GM12864 (cell line): ENCODE measurements at regions not wholly inside any gene's neighbourhood (a gene's known extent, or its start where the extent isn't known, plus 50 kb on each side); places are given as distances from the start of the nearest gene placed in this dataset.
"Not testable (repeated sequence)": the region's sequence is repeated elsewhere in the genome, so short reads cannot be mapped to it uniquely, and the experiment has no call there.

Experiments used
- DNase-seq: peaks from one replicate; pipeline ENCODE4 v3.0.0-alpha.2; 2011; ENCODE audit warnings: low read depth
- H3K4me3 ChIP-seq: 2 replicates; pipeline ENCODE4 v1.5.1; 2011; ENCODE audit warnings: mild to moderate bottlenecking, low read depth, low read length, control low read depth
- TF ChIP-seq, protein P1 (sequence below): IDR thresholded peaks from 2 replicates; pipeline ENCODE4 v1.5.1; 2011; ENCODE audit warnings: low read depth, mild to moderate bottlenecking, moderate library complexity, low read length, control low read depth, inconsistent platforms; ENCODE audit errors: missing control alignments

DNA sequence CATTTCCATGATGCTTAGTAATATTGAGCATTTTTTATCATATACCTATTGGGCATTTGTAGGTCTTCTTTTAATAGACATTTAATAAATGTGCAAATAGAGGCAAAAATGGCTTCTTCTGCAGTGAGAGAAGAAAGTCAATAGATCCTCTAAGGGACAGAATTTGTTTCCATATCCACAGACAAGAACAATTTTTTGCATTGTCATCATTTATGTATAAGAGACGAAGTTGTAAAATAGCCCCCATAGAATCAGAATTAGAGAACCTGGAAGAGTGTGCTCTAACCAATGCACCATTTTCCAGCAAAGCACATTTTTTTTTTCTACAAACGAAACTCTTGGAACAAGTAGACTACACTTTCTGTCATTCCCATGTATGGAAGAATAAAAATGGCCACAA is 365.1 kb upstream of the PDE3A start:
- no peak for DNase-seq
- TF ChIP-seq, protein P1, sequence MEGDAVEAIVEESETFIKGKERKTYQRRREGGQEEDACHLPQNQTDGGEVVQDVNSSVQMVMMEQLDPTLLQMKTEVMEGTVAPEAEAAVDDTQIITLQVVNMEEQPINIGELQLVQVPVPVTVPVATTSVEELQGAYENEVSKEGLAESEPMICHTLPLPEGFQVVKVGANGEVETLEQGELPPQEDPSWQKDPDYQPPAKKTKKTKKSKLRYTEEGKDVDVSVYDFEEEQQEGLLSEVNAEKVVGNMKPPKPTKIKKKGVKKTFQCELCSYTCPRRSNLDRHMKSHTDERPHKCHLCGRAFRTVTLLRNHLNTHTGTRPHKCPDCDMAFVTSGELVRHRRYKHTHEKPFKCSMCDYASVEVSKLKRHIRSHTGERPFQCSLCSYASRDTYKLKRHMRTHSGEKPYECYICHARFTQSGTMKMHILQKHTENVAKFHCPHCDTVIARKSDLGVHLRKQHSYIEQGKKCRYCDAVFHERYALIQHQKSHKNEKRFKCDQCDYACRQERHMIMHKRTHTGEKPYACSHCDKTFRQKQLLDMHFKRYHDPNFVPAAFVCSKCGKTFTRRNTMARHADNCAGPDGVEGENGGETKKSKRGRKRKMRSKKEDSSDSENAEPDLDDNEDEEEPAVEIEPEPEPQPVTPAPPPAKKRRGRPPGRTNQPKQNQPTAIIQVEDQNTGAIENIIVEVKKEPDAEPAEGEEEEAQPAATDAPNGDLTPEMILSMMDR, result no peak
- no peak overlapping the region for H3K4me3 ChIP-seq

DNA sequence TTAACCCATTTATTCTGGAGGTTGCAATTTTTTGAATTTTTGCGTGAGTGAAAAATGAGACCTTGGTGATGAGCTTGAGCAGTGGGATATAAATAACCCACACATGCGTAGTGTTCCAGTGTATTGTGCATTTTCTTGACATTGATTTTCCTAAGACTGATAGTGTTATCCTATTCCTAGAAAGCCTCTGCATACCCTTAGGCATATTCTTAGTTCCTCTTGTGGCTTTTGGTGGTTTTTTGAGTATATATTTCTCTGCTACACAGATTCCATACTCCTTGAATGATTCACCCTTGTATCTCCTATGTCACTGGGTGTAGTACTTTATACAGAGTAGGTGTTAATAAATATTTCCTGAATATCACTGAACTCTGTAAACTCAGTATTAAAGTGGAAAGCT is 363.4 kb upstream of the PDE3A start:
- TF ChIP-seq, protein P1, result no peak
- no peak for DNase-seq
- H3K4me3 ChIP-seq, result no peak overlapping the region

DNA sequence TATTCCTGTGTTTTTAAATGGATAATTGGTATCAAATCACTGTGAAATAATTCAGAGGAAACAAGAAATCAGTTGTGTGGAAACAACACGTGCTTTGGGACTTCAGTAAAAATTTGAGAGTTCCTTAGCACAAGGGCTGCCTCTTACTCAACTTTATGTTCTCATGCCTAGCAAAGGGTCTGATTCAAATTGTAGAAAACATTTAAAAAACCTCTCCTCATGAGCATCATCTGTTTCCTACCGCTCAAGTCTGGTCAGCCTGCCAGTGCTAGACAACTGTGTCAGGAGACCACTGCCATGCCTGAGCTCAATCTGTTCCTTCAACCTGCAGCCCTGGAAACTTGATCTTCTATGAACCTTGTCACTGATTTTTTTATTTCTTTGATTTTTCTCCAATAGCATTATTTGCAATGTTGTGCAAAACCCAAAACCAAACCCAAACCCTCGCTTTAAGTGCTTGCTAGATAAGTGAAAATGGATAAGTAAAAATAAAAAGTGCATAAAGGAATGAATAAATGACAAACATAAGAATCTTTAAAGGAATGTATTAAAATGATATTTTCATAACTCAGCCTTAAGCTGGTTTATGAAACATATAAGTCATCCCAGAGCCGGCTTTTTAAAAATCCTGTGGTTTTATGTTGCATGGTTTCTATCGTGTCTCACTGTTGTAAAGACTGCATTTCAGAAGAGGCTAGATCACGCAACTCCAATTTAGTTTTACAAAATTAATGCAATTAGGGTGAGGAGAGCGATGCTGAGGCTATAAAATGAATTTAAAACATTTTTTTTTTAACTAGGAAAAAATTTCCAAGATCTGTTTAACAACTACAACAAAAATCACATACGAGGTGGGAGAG is 361.2 kb upstream of the PDE3A start:
- DNase-seq, result no peak
- no peak overlapping the region for H3K4me3 ChIP-seq
- TF ChIP-seq, protein P1, result no peak

DNA sequence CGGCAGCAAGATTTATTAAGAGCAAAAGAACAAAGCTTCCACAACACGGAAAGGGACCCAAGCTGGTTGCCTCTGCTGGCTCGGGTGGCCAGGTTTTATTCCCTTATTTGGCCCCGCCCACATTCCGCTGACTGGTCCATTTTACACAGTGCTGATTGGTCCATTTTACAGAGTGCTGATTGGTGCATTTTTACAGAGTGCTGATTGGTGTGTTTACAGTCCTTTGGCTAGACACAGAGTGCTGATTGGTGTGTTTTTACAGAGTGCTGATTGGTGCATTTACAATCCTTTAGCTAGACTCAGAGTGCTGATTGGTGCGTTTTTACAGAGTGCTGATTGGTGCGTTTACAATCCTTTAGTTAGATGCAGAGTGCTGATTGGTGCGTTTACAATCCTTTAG is 358.4 kb upstream of the PDE3A start:
- H3K4me3 ChIP-seq, DNase-seq: not testable (repeated sequence)

DNA sequence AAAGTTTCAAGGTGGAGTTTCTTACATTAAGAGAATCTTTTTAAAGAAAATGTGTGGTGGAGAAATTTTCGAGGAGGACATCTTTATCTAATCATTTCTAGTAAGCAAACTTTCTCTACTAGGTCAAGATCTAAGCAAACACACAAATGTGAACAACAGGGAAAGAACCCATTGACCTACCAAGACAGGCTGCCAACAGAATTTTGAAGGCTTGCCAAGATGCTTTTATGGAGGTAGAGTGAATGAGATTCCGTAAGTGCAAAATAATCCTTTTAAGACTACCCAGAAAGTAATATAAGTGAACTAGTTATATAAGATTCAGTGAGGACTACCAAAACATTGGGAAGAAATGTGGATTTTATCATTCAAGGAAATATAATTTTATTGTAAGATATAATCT is 357.1 kb upstream of the PDE3A start:
- no peak for DNase-seq
- no peak overlapping the region for H3K4me3 ChIP-seq
- TF ChIP-seq, protein P1, result no peak

DNA sequence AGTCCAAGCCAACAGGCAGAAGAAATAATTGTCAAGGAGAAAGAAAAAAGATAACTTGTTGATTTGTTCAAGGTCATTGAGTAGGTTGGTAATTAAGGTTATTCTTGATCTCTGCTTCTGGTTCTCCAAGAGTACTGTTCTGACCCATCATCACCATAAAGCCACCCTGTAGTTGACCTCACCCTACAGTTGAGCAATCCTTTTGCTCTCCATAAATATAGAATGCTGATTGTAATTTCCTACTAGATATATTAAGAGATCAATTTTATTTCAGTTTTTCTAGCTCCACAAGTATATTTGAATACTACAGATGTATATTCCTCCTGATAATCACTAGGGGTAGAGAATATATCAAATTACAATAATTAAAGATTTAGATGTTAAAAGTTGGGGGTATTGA is 350.5 kb upstream of the PDE3A start:
- TF ChIP-seq, protein P1, result no peak

DNA sequence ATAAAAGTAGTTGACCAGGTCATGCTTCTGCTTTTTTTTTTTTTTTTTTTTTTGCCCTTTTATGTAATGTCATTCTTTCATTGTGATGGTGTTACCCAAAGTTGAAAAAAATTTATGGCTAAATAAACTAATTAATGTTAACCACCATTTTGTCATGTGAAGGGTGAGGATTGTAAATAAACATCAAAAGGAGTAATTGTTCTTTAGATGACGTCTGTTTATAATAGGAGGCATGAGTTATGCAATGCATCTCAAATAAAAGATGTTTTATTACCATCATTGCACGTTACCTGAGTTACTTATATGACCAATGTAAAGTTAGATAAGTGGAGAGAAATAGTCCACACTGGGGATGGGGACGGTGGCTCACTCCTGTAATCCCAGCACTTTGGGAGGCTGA is 349.9 kb upstream of the PDE3A start:
- TF ChIP-seq, protein P1, result no peak
- no peak for DNase-seq
- no peak overlapping the region for H3K4me3 ChIP-seq

More for the DNA sequence above, 350.5 kb upstream of the PDE3A start:
- DNase-seq, result no peak
- no peak overlapping the region for H3K4me3 ChIP-seq
